Keratinocyte (primary cell): ENCODE measurements at regions not wholly inside any gene's neighbourhood (a gene's known extent, or its start where the extent isn't known, plus 50 kb on each side); places are given as distances from the start of the nearest gene placed in this dataset.

Experiments
- DNase-seq: peaks from one replicate; pipeline ENCODE4 v3.0.0-alpha.2; 2011; ENCODE audit warnings: low read depth, missing footprints, low spot score
- FAIRE-seq: peaks from 2 replicates; lab custom pipeline; 2011; peaks lifted over from hg19 to GRCh38; lab: Jason Lieb, UNC
- H2AFZ ChIP-seq: 2 replicates; pipeline ENCODE4 v1.6.0; 2012; ENCODE audit warnings: low read length, control low read depth, inconsistent platforms; ENCODE audit not compliant: control insufficient read depth
- H3K27ac ChIP-seq: 2 replicates; pipeline ENCODE4 v1.5.1; 2011; ENCODE audit warnings: low read length; ENCODE audit not compliant: control insufficient read depth, insufficient read depth
- H3K27me3 ChIP-seq: 3 replicates; pipeline ENCODE4 v1.6.0; 2011; ENCODE audit warnings: low read length; ENCODE audit not compliant: control insufficient read depth, insufficient read depth; ENCODE audit errors: extremely low read depth
- H3K36me3 ChIP-seq, 2 experiments: 2 replicates in 1 of 2; 3 replicates in 1 of 2; pipeline ENCODE4 v1.5.1; 2011; ENCODE audit warnings: low read length in 2 of 2, mild to moderate bottlenecking in 1 of 2; ENCODE audit not compliant: control insufficient read depth in 2 of 2, insufficient read depth in 2 of 2; ENCODE audit errors: extremely low read depth in 1 of 2
- H3K4me1 ChIP-seq: 3 replicates; pipeline ENCODE4 v1.5.1; 2011; ENCODE audit warnings: low read length; ENCODE audit not compliant: control insufficient read depth, insufficient read depth; ENCODE audit errors: extremely low read depth
- H3K4me2 ChIP-seq: 3 replicates; pipeline ENCODE4 v1.6.0; 2011; ENCODE audit warnings: low read depth, low read length; ENCODE audit not compliant: control insufficient read depth, insufficient read depth; ENCODE audit errors: extremely low read depth
- H3K4me3 ChIP-seq, 3 experiments: fragments of 200-600 bp in 1 of 3; sonication (generic) in 1 of 3; 2 replicates in 2 of 3; 3 replicates in 1 of 3; pipeline ENCODE4 v1.5.1; 2011 to 2016; ENCODE audit warnings: low read length in 3 of 3, mild to moderate bottlenecking in 3 of 3, control low read depth in 2 of 3, inconsistent platforms in 1 of 3, low read depth in 1 of 3, mixed read lengths in 1 of 3, mixed run types in 1 of 3, moderate library complexity in 1 of 3; ENCODE audit not compliant: control insufficient read depth in 2 of 3, insufficient read depth in 2 of 3; ENCODE audit errors: extremely low read depth in 1 of 3
- H3K79me2 ChIP-seq: 2 replicates; pipeline ENCODE4 v1.6.0; 2012; ENCODE audit warnings: low read length; ENCODE audit not compliant: control insufficient read depth, insufficient read depth
- H3K9ac ChIP-seq: 3 replicates; pipeline ENCODE4 v1.6.0; 2011; ENCODE audit warnings: low read length; ENCODE audit not compliant: control insufficient read depth, insufficient read depth; ENCODE audit errors: extremely low read depth
- H3K9me1 ChIP-seq: 3 replicates; pipeline ENCODE4 v1.6.0; 2011; ENCODE audit warnings: low read length; ENCODE audit not compliant: control insufficient read depth, insufficient read depth; ENCODE audit errors: extremely low read depth
- H3K9me3 ChIP-seq: 2 replicates; pipeline ENCODE4 v1.5.1; 2012; ENCODE audit warnings: low read depth, low read length; ENCODE audit not compliant: control insufficient read depth
- H4K20me1 ChIP-seq: 3 replicates; pipeline ENCODE4 v1.6.0; 2011; ENCODE audit warnings: low read length; ENCODE audit not compliant: control insufficient read depth, insufficient read depth; ENCODE audit errors: extremely low read depth
- CTCF ChIP-seq, 3 experiments: IDR thresholded peaks in 1 of 3; conservative IDR thresholded peaks in 1 of 3; optimal IDR thresholded peaks in 1 of 3; 2 replicates in 2 of 3; 3 replicates in 1 of 3; pipeline versions ENCODE3 to v1.5.1; 2011; ENCODE audit warnings: low read length in 3 of 3, mild to moderate bottlenecking in 3 of 3, moderate library complexity in 2 of 3, control low read depth in 1 of 3, inconsistent platforms in 1 of 3; ENCODE audit not compliant: insufficient read depth in 2 of 3; ENCODE audit errors: extremely low read depth in 1 of 3
- EZH2 ChIP-seq: IDR thresholded peaks from one replicate; pipeline ENCODE4 v1.6.1; 2012; ENCODE audit warnings: inconsistent platforms, mild to moderate bottlenecking, low read length, moderate library complexity
- dilution Hi-C: fragments of 300-500 bp; cut with MboI; formaldehyde crosslinking; loops from one replicate; pipeline ENCODE4 v1.7.0; 2020; ENCODE audit warnings: low sequenced_read_pairs; ENCODE audit not compliant: extremely low pct_ligation_motif_present

- Histone ChIP-seq H3K4me3 (no peak overlapping the region), H3K9ac (no peak overlapping the region), H2AFZ (no peak overlapping the region), H3K9me3 (no peaks in the 10 kb centered on the region), H3K79me2 (no peaks in the 10 kb centered on the region), H3K4me1 (no peaks in the 10 kb centered on the region), H3K9me1 (no peaks in the 10 kb centered on the region), H3K36me3 (no peaks in the 10 kb centered on the region), H3K4me2 (no peak overlapping the region), H4K20me1 (no peaks in the 10 kb centered on the region), H3K27me3 (no peaks in the 10 kb centered on the region), H3K27ac (no peak overlapping the region)
- DNase-seq (no peak), FAIRE-seq (no peak)
- dilution Hi-C loops = no loop called here
- TF ChIP-seq CTCF (optimal IDR thresholded peaks at IDR 0.05 in 1 of 3, IDR thresholded peaks at IDR 0.05 in 1 of 3, conservative IDR thresholded peaks at IDR 0.05 in 1 of 3; ENCODE audit: extremely low read depth in 1 of 3, insufficient read depth in 2 of 3, low read length in 3 of 3) = no peak
- TF ChIP-seq EZH2 = no peak
Measured at GRCh38 chr2:104734937-104735586, 118.9 kb upstream of the POU3F3 start.

GRCh38 chr2:104736026-104736425, 117.9 kb upstream of the POU3F3 start:
- Histone ChIP-seq H3K36me3 (no peaks in the 10 kb centered on the region), H3K27me3 (no peaks in the 10 kb centered on the region), H3K9ac (no peak overlapping the region), H3K4me1 (no peaks in the 10 kb centered on the region), H3K4me3 (no peak overlapping the region), H4K20me1 (no peaks in the 10 kb centered on the region), H3K27ac (no peak overlapping the region), H2AFZ (no peak overlapping the region), H3K79me2 (no peaks in the 10 kb centered on the region), H3K9me1 (no peaks in the 10 kb centered on the region), H3K9me3 (no peaks in the 10 kb centered on the region), H3K4me2 (no peak overlapping the region)
- no peak for FAIRE-seq
- TF ChIP-seq EZH2 = no peak
- dilution Hi-C loops = no loop called here
- no peak for DNase-seq

GRCh38 chr2:104741860-104742259, 112.1 kb upstream of the POU3F3 start:
- no peaks in the 10 kb centered on the region for H3K27me3 ChIP-seq
- no peaks in the 10 kb centered on the region for H3K79me2 ChIP-seq
- H4K20me1 ChIP-seq = no peaks in the 10 kb centered on the region
- H3K4me2 ChIP-seq = no peak overlapping the region
- H2AFZ ChIP-seq = no peak overlapping the region
- no peak for TF ChIP-seq CTCF (optimal IDR thresholded peaks at IDR 0.05 in 1 of 3, IDR thresholded peaks at IDR 0.05 in 1 of 3, conservative IDR thresholded peaks at IDR 0.05 in 1 of 3; ENCODE audit: extremely low read depth in 1 of 3, insufficient read depth in 2 of 3, low read length in 3 of 3)
- no peak for TF ChIP-seq EZH2
- H3K4me3 ChIP-seq = no peak overlapping the region
- FAIRE-seq = no peak
- no peaks in the 10 kb centered on the region for H3K9me3 ChIP-seq
- dilution Hi-C loops = no loop called here
- no peak overlapping the region for H3K27ac ChIP-seq
- H3K4me1 ChIP-seq = no peaks in the 10 kb centered on the region
- no peaks in the 10 kb centered on the region for H3K9me1 ChIP-seq
- DNase-seq = no peak
- no peak overlapping the region for H3K9ac ChIP-seq
- no peaks in the 10 kb centered on the region for H3K36me3 ChIP-seq
